Activated CD8-positive, alpha-beta T cell treated with anti-CD3 and anti-CD28 coated beads for 36 hours (primary cell): ENCODE measurements at regions not wholly inside any gene's neighbourhood (a gene's known extent, or its start where the extent isn't known, plus 50 kb on each side); places are given as distances from the start of the nearest gene placed in this dataset.

Experiments
- ATAC-seq: fragments of 200-7000 bp; cut with Tn5 transposase; one replicate; pipeline ENCODE4 v1.10.0; 2021; ENCODE audit warnings: mild to moderate bottlenecking, moderate library complexity
- CTCF ChIA-PET: fragments of 350-600 bp; sonication (Branson Sonifier 250); formaldehyde crosslinking; loops from one replicate; lab custom pipeline; 2021; ENCODE audit warnings: antibody characterized with exemption; lab: Charles Lee
- POLR2A ChIA-PET: fragments of 350-600 bp; sonication (Branson Sonifier 250); formaldehyde crosslinking; loops from one replicate; lab custom pipeline; 2021; ENCODE audit warnings: antibody characterized with exemption; lab: Charles Lee
- DNase-seq: peaks from one replicate; pipeline ENCODE4 v3.0.0-alpha.2; 2020
- H3K27ac Mint-ChIP-seq: one replicate; pipeline ENCODE4 v1.8.0; 2021; ENCODE audit warnings: mild to moderate bottlenecking, mixed read lengths
- H3K27me3 Mint-ChIP-seq: one replicate; pipeline ENCODE4 v1.8.0; 2021; ENCODE audit warnings: mixed read lengths
- H3K36me3 Mint-ChIP-seq: one replicate; pipeline ENCODE4 v1.8.0; 2021; ENCODE audit warnings: low read depth, mixed read lengths
- H3K4me1 Mint-ChIP-seq: one replicate; pipeline ENCODE4 v1.8.0; 2021; ENCODE audit warnings: low read depth, mixed read lengths
- H3K4me3 Mint-ChIP-seq: one replicate; pipeline ENCODE4 v1.8.0; 2021; ENCODE audit warnings: mild to moderate bottlenecking, moderate library complexity, mixed read lengths
- H3K9me3 Mint-ChIP-seq: one replicate; pipeline ENCODE4 v1.8.0; 2021; ENCODE audit warnings: mixed read lengths
- CTCF ChIP-seq: fragments of 200-600 bp; IDR thresholded peaks from one replicate; pipeline ENCODE4 v1.8.0; 2022; ENCODE audit warnings: antibody characterized with exemption, mild to moderate bottlenecking
- intact Hi-C: fragments of 100-400 bp; cut with micrococcal nuclease; formaldehyde crosslinking; loops from one replicate; pipeline ENCODE4 v1.10.0; 2022

- DNase-seq (no peak), ATAC-seq (no peak)
- ChIA-PET CTCF (no interaction called here), POLR2A (interaction anchor here (1.0 kb wide), 1 partner anchor 11 kb away, joined by 3 read pairs; no protein-coding TSS in a partner anchor)
- no peak for TF ChIP-seq CTCF
- peaks cover 39% of the 10 kb centered on the region for H3K4me1 Mint-ChIP-seq
- H3K27ac Mint-ChIP-seq: no peak overlapping the region
- H3K36me3 Mint-ChIP-seq: no peaks in the 10 kb centered on the region
- no peaks in the 10 kb centered on the region for H3K9me3 Mint-ChIP-seq
- no peaks in the 10 kb centered on the region for H3K27me3 Mint-ChIP-seq
- intact Hi-C loops: no loop called here
- H3K4me3 Mint-ChIP-seq: no peak overlapping the region
Observed at GRCh38 chr10:78980354-78980753, 88.4 kb upstream of the ZMIZ1 start.

GRCh38 chr10:78980815-78981214, 88.0 kb upstream of the ZMIZ1 start:
- intact Hi-C loops: no loop called here
- no peaks in the 10 kb centered on the region for H3K36me3 Mint-ChIP-seq
- no peak for TF ChIP-seq CTCF
- H3K4me1 Mint-ChIP-seq: peaks cover 35% of the 10 kb centered on the region
- ATAC-seq (no peak), DNase-seq (no peak)
- H3K27me3 Mint-ChIP-seq: no peaks in the 10 kb centered on the region
- H3K27ac Mint-ChIP-seq: no peak overlapping the region
- ChIA-PET POLR2A (interaction anchor here (1.0 kb wide), 1 partner anchor 11 kb away, joined by 3 read pairs; no protein-coding TSS in a partner anchor), CTCF (no interaction called here)
- no peaks in the 10 kb centered on the region for H3K9me3 Mint-ChIP-seq
- H3K4me3 Mint-ChIP-seq: no peak overlapping the region

GRCh38 chr10:78981257-78981969, 87.4 kb upstream of the ZMIZ1 start:
- no peak for TF ChIP-seq CTCF
- CTCF ChIA-PET: no interaction called here
- DNase-seq (peak; percentile 79), ATAC-seq (peak; percentile 98)
- no peaks in the 10 kb centered on the region for H3K36me3 Mint-ChIP-seq
- no peak overlapping the region for H3K4me3 Mint-ChIP-seq
- intact Hi-C loops: no loop called here
- H3K4me1 Mint-ChIP-seq: peaks cover 31% of the 10 kb centered on the region
- POLR2A ChIA-PET: no interaction called here
- no peaks in the 10 kb centered on the region for H3K27me3 Mint-ChIP-seq
- no peaks in the 10 kb centered on the region for H3K9me3 Mint-ChIP-seq
- H3K27ac Mint-ChIP-seq: peak overlapping the region; percentile 31

GRCh38 chr10:78981970-78982281, 86.8 kb upstream of the ZMIZ1 start:
- DNase-seq: no peak
- no peak overlapping the region for H3K4me3 Mint-ChIP-seq
- H3K27me3 Mint-ChIP-seq: no peaks in the 10 kb centered on the region
- intact Hi-C loops: no loop called here
- H3K9me3 Mint-ChIP-seq: no peaks in the 10 kb centered on the region
- ChIA-PET POLR2A (no interaction called here), CTCF (no interaction called here)
- no peak for ATAC-seq
- no peaks in the 10 kb centered on the region for H3K36me3 Mint-ChIP-seq
- no peak overlapping the region for H3K27ac Mint-ChIP-seq
- TF ChIP-seq CTCF: no peak
- peaks cover 27% of the 10 kb centered on the region for H3K4me1 Mint-ChIP-seq

GRCh38 chr10:78982726-78983125, 86.0 kb upstream of the ZMIZ1 start:
- no peak for DNase-seq
- H3K36me3 Mint-ChIP-seq: no peaks in the 10 kb centered on the region
- H3K27ac Mint-ChIP-seq: no peak overlapping the region
- peaks cover 19% of the 10 kb centered on the region for H3K4me1 Mint-ChIP-seq
- no peak overlapping the region for H3K4me3 Mint-ChIP-seq
- intact Hi-C loops: no loop called here
- H3K27me3 Mint-ChIP-seq: no peaks in the 10 kb centered on the region
- no peak for TF ChIP-seq CTCF
- no peaks in the 10 kb centered on the region for H3K9me3 Mint-ChIP-seq
- CTCF ChIA-PET: interaction anchor here (1.2 kb wide), 1 partner anchor 8 kb away, joined by 4 read pairs; no protein-coding TSS in a partner anchor
- POLR2A ChIA-PET: no interaction called here
- ATAC-seq: no peak
